Right atrium auricular region (tissue), 2 donors: ENCODE measurements at regions not wholly inside any gene's neighbourhood (a gene's known extent, or its start where the extent isn't known, plus 50 kb on each side); places are given as distances from the start of the nearest gene placed in this dataset.

ENCODE experiments used
- DNase-seq: peaks from one replicate; pipeline ENCODE4 v3.0.0-alpha.2; 2019; ENCODE audit warnings: low spot score
- H3K27ac ChIP-seq, 2 donors: fragments of 200-600 bp; sonication (generic); 1 replicate in 1 of 2; 2 replicates in 1 of 2; pipeline ENCODE4 v1.5.1; 2016 to 2019
- H3K27me3 ChIP-seq, 2 donors: fragments of 200-600 bp; sonication (generic); one replicate each; pipeline versions ENCODE4 v1.5.1 to v1.6.0; 2017 to 2019
- H3K36me3 ChIP-seq: fragments of 200-600 bp; sonication (generic); one replicate; pipeline ENCODE4 v1.5.1; 2016
- H3K4me1 ChIP-seq, 2 donors: fragments of 200-600 bp; sonication (generic); one replicate each; pipeline versions ENCODE4 v1.5.1 to v1.6.0; 2017 to 2019
- H3K4me3 ChIP-seq, 2 donors: fragments of 200-600 bp; sonication (generic); 1 replicate in 1 of 2; 2 replicates in 1 of 2; pipeline ENCODE4 v1.5.1; 2017 to 2019; ENCODE audit warnings: mild to moderate bottlenecking in 1 of 2, moderate library complexity in 1 of 2
- H3K9me3 ChIP-seq, 2 donors: fragments of 200-600 bp; sonication (generic); one replicate each; pipeline ENCODE4 v1.5.1; 2019
- CTCF ChIP-seq, 2 donors: fragments of 200-600 bp; sonication (generic); IDR thresholded peaks; one replicate each; pipeline ENCODE4 v1.5.1; 2019; ENCODE audit warnings: antibody characterized with exemption in 2 of 2

GRCh38 chr7:90005836-90006235 is 148.4 kb upstream of the STEAP1 start:
- no peak overlapping the region for H3K27ac ChIP-seq
- no peak for TF ChIP-seq CTCF (IDR thresholded peaks at IDR 0.05)
- no peaks in the 10 kb centered on the region for H3K4me1 ChIP-seq
- DNase-seq, result no peak
- H3K9me3 ChIP-seq, result no peaks in the 10 kb centered on the region
- H3K4me3 ChIP-seq, result no peak overlapping the region
- no peaks in the 10 kb centered on the region for H3K27me3 ChIP-seq
- H3K36me3 ChIP-seq, result no peaks in the 10 kb centered on the region

GRCh38 chr7:90007001-90007654 is 147.1 kb upstream of the STEAP1 start:
- no peaks in the 10 kb centered on the region for H3K36me3 ChIP-seq
- TF ChIP-seq CTCF (IDR thresholded peaks at IDR 0.05), result no peak
- no peaks in the 10 kb centered on the region for H3K4me1 ChIP-seq
- H3K27ac ChIP-seq, result no peak overlapping the region
- DNase-seq, result no peak
- H3K4me3 ChIP-seq, result no peak overlapping the region
- no peaks in the 10 kb centered on the region for H3K27me3 ChIP-seq
- H3K9me3 ChIP-seq, result no peaks in the 10 kb centered on the region

- Histone ChIP-seq H3K4me1 (no peaks in the 10 kb centered on the region), H3K9me3 (no peaks in the 10 kb centered on the region), H3K27ac (no peak overlapping the region), H3K36me3 (no peaks in the 10 kb centered on the region), H3K4me3 (no peak overlapping the region), H3K27me3 (no peaks in the 10 kb centered on the region)
- TF ChIP-seq CTCF (IDR thresholded peaks at IDR 0.05), result no peak
- no peak for DNase-seq
Measured at GRCh38 chr7:90007831-90008230, 146.4 kb upstream of the STEAP1 start.

- H3K27ac ChIP-seq, result no peak overlapping the region
- no peaks in the 10 kb centered on the region for H3K36me3 ChIP-seq
- no peak overlapping the region for H3K4me3 ChIP-seq
- H3K27me3 ChIP-seq, result no peaks in the 10 kb centered on the region
- no peaks in the 10 kb centered on the region for H3K9me3 ChIP-seq
- H3K4me1 ChIP-seq, result no peaks in the 10 kb centered on the region
- DNase-seq, result no peak
- TF ChIP-seq CTCF (IDR thresholded peaks at IDR 0.05), result no peak
Measured at GRCh38 chr7:90022213-90022612, 132.1 kb upstream of the STEAP1 start.

- Histone ChIP-seq H3K9me3 (no peaks in the 10 kb centered on the region), H3K4me1 (no peaks in the 10 kb centered on the region), H3K27me3 (no peaks in the 10 kb centered on the region), H3K36me3 (no peaks in the 10 kb centered on the region), H3K4me3 (no peak overlapping the region), H3K27ac (no peak overlapping the region)
- no peak for TF ChIP-seq CTCF (IDR thresholded peaks at IDR 0.05)
- DNase-seq, result no peak
Measured at GRCh38 chr7:90025771-90026170, 128.5 kb upstream of the STEAP1 start.

GRCh38 chr7:90033850-90034249 is 120.4 kb upstream of the STEAP1 start:
- Histone ChIP-seq H3K9me3 (no peaks in the 10 kb centered on the region), H3K36me3 (no peaks in the 10 kb centered on the region), H3K4me1 (no peaks in the 10 kb centered on the region), H3K27me3 (no peaks in the 10 kb centered on the region), H3K4me3 (no peak overlapping the region), H3K27ac (no peak overlapping the region)
- no peak for DNase-seq
- no peak for TF ChIP-seq CTCF (IDR thresholded peaks at IDR 0.05)
